Stimulated activated CD4-positive, alpha-beta T cell treated with anti-CD3 and anti-CD28 coated beads, Interleukin-4, amount 100 ng/mL, for 48 hours (primary cell): ENCODE measurements at regions not wholly inside any gene's neighbourhood (a gene's known extent, or its start where the extent isn't known, plus 50 kb on each side); places are given as distances from the start of the nearest gene placed in this dataset.

Experiments used
- DNase-seq, 2 donors: peaks; one replicate each; pipeline ENCODE4 v3.0.0-alpha.2; 2020; ENCODE audit warnings: low read depth in 2 of 2

- DNase-seq: no peak
These were observed 195.5 kb upstream of the ACVR2A start for GRCh38 chr2:147649286-147649685.

GRCh38 chr2:147648471-147648870, 196.4 kb upstream of the ACVR2A start:
- DNase-seq: no peak

- no peak for DNase-seq
These were observed 197.0 kb upstream of the ACVR2A start for GRCh38 chr2:147647816-147648215.

GRCh38 chr2:147646818-147647468, 197.9 kb upstream of the ACVR2A start:
- no peak for DNase-seq

- DNase-seq: no peak
These were observed 200.3 kb upstream of the ACVR2A start for GRCh38 chr2:147644491-147644890.

GRCh38 chr2:147642765-147643164, 202.1 kb upstream of the ACVR2A start:
- DNase-seq: no peak

GRCh38 chr2:147641651-147642050, 203.2 kb upstream of the ACVR2A start:
- no peak for DNase-seq

GRCh38 chr2:147639891-147640290, 204.9 kb upstream of the ACVR2A start:
- no peak for DNase-seq

- no peak for DNase-seq
These were observed 205.4 kb upstream of the ACVR2A start for GRCh38 chr2:147639386-147639785.

GRCh38 chr2:147636886-147637285, 207.9 kb upstream of the ACVR2A start:
- DNase-seq: no peak

- DNase-seq: no peak
These were observed 208.5 kb upstream of the ACVR2A start for GRCh38 chr2:147636238-147636882.

- no peak for DNase-seq
These were observed 210.0 kb upstream of the ACVR2A start for GRCh38 chr2:147634826-147635225.

GRCh38 chr2:147632198-147632597, 212.6 kb upstream of the ACVR2A start:
- DNase-seq: no peak

- DNase-seq: no peak
These were observed 213.5 kb upstream of the ACVR2A start for GRCh38 chr2:147631294-147631693.

GRCh38 chr2:147630585-147630984, 214.2 kb upstream of the ACVR2A start:
- no peak for DNase-seq

GRCh38 chr2:147628971-147629421, 215.8 kb upstream of the ACVR2A start:
- DNase-seq: no peak

- no peak for DNase-seq
These were observed 221.5 kb upstream of the ACVR2A start for GRCh38 chr2:147623328-147623727.

GRCh38 chr2:147621656-147622197, 223.1 kb upstream of the ACVR2A start:
- DNase-seq: no peak

- no peak for DNase-seq
These were observed 225.0 kb upstream of the ACVR2A start for GRCh38 chr2:147619808-147620207.

GRCh38 chr2:147615726-147616125, 229.1 kb upstream of the ACVR2A start:
- DNase-seq: no peak

GRCh38 chr2:147614979-147615470, 229.8 kb upstream of the ACVR2A start:
- no peak for DNase-seq

- no peak for DNase-seq
These were observed 230.4 kb upstream of the ACVR2A start for GRCh38 chr2:147614471-147614870.

- no peak for DNase-seq
These were observed 234.3 kb upstream of the ACVR2A start for GRCh38 chr2:147610496-147611040.
